ENCODE measurements at regions not wholly inside any gene's neighbourhood (a gene's known extent, or its start where the extent isn't known, plus 50 kb on each side); places are given as distances from the start of the nearest gene placed in this dataset.

DNA sequence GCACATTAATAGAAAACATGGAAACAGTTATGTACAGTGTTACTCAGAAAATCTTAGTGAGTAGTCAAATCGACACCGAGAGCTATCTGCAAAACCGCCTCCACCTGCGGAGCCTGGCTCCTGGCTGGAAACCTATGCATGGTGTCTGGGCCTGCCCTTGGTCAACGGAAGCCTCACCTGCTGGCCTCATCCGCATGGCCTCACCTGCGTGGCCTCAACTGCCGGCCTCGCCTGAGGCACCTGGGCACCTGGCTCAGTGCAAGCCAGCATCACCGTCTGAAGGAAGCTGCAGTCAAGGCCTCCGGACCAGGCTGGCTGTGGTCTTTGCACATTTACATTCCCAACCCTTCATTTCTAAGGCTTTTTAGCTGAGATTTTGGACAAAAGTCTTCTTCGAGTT lies 352.1 kb downstream of the POM121L12 start:
- TF ChIP-seq, protein P1, sequence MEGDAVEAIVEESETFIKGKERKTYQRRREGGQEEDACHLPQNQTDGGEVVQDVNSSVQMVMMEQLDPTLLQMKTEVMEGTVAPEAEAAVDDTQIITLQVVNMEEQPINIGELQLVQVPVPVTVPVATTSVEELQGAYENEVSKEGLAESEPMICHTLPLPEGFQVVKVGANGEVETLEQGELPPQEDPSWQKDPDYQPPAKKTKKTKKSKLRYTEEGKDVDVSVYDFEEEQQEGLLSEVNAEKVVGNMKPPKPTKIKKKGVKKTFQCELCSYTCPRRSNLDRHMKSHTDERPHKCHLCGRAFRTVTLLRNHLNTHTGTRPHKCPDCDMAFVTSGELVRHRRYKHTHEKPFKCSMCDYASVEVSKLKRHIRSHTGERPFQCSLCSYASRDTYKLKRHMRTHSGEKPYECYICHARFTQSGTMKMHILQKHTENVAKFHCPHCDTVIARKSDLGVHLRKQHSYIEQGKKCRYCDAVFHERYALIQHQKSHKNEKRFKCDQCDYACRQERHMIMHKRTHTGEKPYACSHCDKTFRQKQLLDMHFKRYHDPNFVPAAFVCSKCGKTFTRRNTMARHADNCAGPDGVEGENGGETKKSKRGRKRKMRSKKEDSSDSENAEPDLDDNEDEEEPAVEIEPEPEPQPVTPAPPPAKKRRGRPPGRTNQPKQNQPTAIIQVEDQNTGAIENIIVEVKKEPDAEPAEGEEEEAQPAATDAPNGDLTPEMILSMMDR (IDR thresholded peaks at IDR 0.05) = no peak
- TF ChIP-seq POLR2A (IDR thresholded peaks at IDR 0.05) = no peak

Data from breast epithelium (tissue), 3 donors.